Pancreas (tissue), 10 donors: ENCODE measurements at regions not wholly inside any gene's neighbourhood (a gene's known extent, or its start where the extent isn't known, plus 50 kb on each side); places are given as distances from the start of the nearest gene placed in this dataset.

Source experiments
- ATAC-seq, 4 donors: fragments of 200-7000 bp; cut with Tn5 transposase; one replicate each; pipeline versions ENCODE4 v1.8.0 to v1.9.1; 2020; ENCODE audit warnings: mild to moderate bottlenecking in 4 of 4, moderate library complexity in 4 of 4
- DNase-seq, 6 donors: peaks; one replicate each; pipeline ENCODE4 v3.0.0-alpha.2; 2020
- FAIRE-seq: peaks from 2 replicates; lab custom pipeline; 2012; peaks lifted over from hg19 to GRCh38; lab: Jason Lieb, UNC
- H3K27ac ChIP-seq, 4 donors: fragments of 200-600 bp; sonication (generic); 1 replicate in 3 of 4; 2 replicates in 1 of 4; pipeline versions ENCODE4 v1.5.0 to v1.8.0; 2020
- H3K27me3 ChIP-seq, 4 donors: fragments of 200-600 bp; one replicate each; pipeline ENCODE4 v1.8.0; 2021
- H3K36me3 ChIP-seq, 3 donors: fragments of 200-600 bp; sonication (generic) in 1 of 3; one replicate each; pipeline versions ENCODE4 v1.5.0 to v1.8.0; 2020 to 2021
- H3K4me1 ChIP-seq, 3 donors: fragments of 200-600 bp; one replicate each; pipeline ENCODE4 v1.8.0; 2021
- H3K4me3 ChIP-seq, 4 donors: fragments of 200-600 bp; sonication (generic) in 2 of 4; one replicate each; pipeline versions ENCODE4 v1.5.0 to v1.8.0; 2020 to 2021
- H3K9me3 ChIP-seq, 4 donors: fragments of 200-600 bp; one replicate each; pipeline ENCODE4 v1.8.0; 2021
- WGBS, 2 donors: extraction: QIAGEN DNeasy Blood & Tissue Kit; methylation state at CpG; one replicate each; pipeline ENCODE4 v1.1.7; 2013; 5-methylcytosine and 5-hydroxymethylcytosine counted together
- intact Hi-C, 3 donors: fragments of 100-400 bp; cut with DNase I; formaldehyde crosslinking; loops; one replicate each; pipeline versions ENCODE4 v1.11.1 to v1.14.2; 2022
- TF ChIP-seq, protein P1 (sequence below), 4 donors: fragments of 200-600 bp; sonication (generic) in 3 of 4; IDR thresholded peaks; one replicate each; pipeline versions ENCODE4 v1.5.0 to v1.8.0; 2021; ENCODE audit warnings: antibody characterized with exemption in 4 of 4
- donor health status: healthy with polysubstance abuse.
- donor health status: DM: no; HTN: no; CAD: no; lungs with moderate emphysema.
- donor health status: DM: no; HTN: no; CAD: no.
- donor health status: control.
- donor health status: control.
- donor health status: Bipolar disorder and iron deficiency.
- donor health status: DM: yes; HTN: yes; CAD: no.
- donor health status: DM: no; HTN: no; CAD: no.
- donor health status: DM: no; HTN: no; CAD: no.
- donor health status: DM: yes; HTN: yes; CAD: no.

- DNase-seq = no peak
- no peaks in the 10 kb centered on the region for H3K4me1 ChIP-seq
- H3K36me3 ChIP-seq = no peaks in the 10 kb centered on the region
- WGBS, 2 donors = 22 to 26% methylated on average over 5 of the region's 5 CpGs
- no peak for FAIRE-seq
- no peaks in the 10 kb centered on the region for H3K9me3 ChIP-seq
- ATAC-seq = no peak
- H3K27me3 ChIP-seq = no peaks in the 10 kb centered on the region
- TF ChIP-seq, protein P1, sequence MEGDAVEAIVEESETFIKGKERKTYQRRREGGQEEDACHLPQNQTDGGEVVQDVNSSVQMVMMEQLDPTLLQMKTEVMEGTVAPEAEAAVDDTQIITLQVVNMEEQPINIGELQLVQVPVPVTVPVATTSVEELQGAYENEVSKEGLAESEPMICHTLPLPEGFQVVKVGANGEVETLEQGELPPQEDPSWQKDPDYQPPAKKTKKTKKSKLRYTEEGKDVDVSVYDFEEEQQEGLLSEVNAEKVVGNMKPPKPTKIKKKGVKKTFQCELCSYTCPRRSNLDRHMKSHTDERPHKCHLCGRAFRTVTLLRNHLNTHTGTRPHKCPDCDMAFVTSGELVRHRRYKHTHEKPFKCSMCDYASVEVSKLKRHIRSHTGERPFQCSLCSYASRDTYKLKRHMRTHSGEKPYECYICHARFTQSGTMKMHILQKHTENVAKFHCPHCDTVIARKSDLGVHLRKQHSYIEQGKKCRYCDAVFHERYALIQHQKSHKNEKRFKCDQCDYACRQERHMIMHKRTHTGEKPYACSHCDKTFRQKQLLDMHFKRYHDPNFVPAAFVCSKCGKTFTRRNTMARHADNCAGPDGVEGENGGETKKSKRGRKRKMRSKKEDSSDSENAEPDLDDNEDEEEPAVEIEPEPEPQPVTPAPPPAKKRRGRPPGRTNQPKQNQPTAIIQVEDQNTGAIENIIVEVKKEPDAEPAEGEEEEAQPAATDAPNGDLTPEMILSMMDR (IDR thresholded peaks at IDR 0.05) = no peak
- H3K4me3 ChIP-seq = no peak overlapping the region
- no peak overlapping the region for H3K27ac ChIP-seq
- intact Hi-C loops = no loop called here
These were observed 428.6 kb upstream of the FSHR start for GRCh38 chr2:49582946-49583345.

DNA sequence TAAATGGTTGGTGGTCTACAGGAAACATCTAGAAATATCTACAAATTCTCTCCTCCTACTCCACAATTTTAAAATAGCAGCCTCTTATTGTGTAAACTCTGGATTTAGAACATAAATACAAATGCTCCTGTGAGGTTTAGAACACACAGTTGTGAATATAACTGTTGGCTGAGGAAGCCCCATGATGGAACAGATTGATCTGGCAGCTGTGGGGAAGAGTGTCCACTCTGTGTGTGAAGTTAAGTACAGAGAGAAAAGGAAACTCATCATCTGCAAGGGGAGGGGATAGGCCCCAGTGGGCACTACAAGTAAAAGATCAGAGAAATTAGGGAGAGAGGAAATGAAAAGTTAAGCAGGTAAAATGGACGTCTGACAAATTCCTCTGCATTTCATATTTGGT is 422.7 kb upstream of the FSHR start:
- no peak for FAIRE-seq
- intact Hi-C loops = no loop called here
- Histone ChIP-seq H3K9me3 (no peaks in the 10 kb centered on the region), H3K4me3 (no peak overlapping the region), H3K27me3 (no peaks in the 10 kb centered on the region), H3K4me1 (no peaks in the 10 kb centered on the region), H3K27ac (no peak overlapping the region), H3K36me3 (no peaks in the 10 kb centered on the region)
- DNase-seq = no peak
- ATAC-seq = no peak
- TF ChIP-seq, protein P1 (IDR thresholded peaks at IDR 0.05) = no peak
- WGBS, 2 donors = 22 to 28% methylated on average over 1 of the region's 1 CpG

DNA sequence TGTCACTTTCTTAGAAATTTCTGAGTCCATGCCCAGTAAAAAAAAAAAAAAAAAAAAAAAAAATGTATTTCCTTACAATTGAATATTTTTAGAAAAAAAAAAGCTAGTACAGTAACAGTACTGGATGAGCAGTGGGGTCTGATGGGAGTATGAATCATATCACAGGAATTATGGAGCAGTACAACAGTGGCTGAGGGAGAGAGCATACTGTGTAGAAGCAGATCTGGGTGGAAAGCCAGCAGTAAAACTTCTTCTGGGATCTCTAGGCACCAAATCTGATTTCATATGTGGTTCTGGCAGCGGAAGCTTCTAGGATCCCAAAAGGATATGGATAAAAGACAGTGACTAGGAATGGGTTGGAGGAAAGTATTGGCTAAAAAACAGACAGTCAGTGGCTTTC is 414.9 kb upstream of the FSHR start:
- Histone ChIP-seq H3K27ac (no peak overlapping the region), H3K4me1 (no peaks in the 10 kb centered on the region), H3K9me3 (no peaks in the 10 kb centered on the region), H3K27me3 (no peaks in the 10 kb centered on the region), H3K36me3 (no peaks in the 10 kb centered on the region), H3K4me3 (no peak overlapping the region)
- intact Hi-C loops = no loop called here
- FAIRE-seq (no peak), DNase-seq (no peak), ATAC-seq (no peak)
- TF ChIP-seq, protein P1 (IDR thresholded peaks at IDR 0.05) = no peak
- 64 to 77% methylated on average over 1 of the region's 1 CpG for WGBS, 2 donors

DNA sequence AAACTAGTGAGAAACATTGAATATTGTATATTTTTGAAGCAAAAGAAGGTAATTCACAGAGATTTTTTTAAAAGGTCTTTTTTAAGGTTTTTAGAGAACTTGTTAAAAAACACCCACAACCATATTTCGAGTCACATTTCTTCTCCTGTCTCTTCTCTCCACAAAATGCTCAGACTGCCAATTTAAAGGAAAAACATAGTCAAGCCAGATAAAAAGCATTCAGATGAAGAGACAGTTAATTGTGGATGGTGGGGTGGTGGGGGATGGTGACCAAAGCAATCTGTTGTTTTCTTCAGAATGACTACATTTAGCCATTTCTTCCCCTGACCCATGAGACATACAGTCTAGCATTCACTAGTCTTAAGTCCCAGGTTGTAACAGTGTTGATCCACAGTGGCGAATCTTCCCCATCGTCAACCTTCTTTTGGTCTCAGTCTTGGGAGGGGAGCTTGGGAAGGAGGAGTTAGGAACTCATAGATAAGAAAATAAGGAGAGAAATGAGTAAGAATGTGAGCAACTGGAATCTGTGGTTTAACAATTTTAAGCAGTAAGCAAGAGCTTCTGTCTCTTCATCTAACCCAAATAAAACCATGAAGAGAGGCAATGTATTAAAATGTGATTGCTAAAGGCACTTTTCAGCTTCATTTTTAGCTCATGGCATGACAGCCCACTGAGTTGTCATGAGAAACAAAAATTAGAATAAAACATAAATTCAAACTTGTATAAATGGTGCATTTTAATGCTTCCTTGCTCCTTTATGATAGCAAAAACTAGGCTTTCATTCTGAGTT is 413.7 kb upstream of the FSHR start:
- TF ChIP-seq, protein P1 (IDR thresholded peaks at IDR 0.05) = no peak
- WGBS, 2 donors = 55 to 68% methylated on average over 3 of the region's 3 CpGs
- H3K27me3 ChIP-seq = no peaks in the 10 kb centered on the region
- H3K36me3 ChIP-seq = no peaks in the 10 kb centered on the region
- DNase-seq = no peak
- ATAC-seq = no peak
- no peak overlapping the region for H3K27ac ChIP-seq
- H3K4me3 ChIP-seq = no peak overlapping the region
- FAIRE-seq = no peak
- H3K4me1 ChIP-seq = no peaks in the 10 kb centered on the region
- intact Hi-C loops = no loop called here
- no peaks in the 10 kb centered on the region for H3K9me3 ChIP-seq

GRCh38 chr2:49567021-49567420 is 412.7 kb upstream of the FSHR start:
- no peak for ATAC-seq
- no peak for FAIRE-seq
- H3K36me3 ChIP-seq = no peaks in the 10 kb centered on the region
- H3K4me1 ChIP-seq = no peaks in the 10 kb centered on the region
- no peak overlapping the region for H3K27ac ChIP-seq
- intact Hi-C loops = no loop called here
- TF ChIP-seq, protein P1 (IDR thresholded peaks at IDR 0.05) = no peak
- H3K27me3 ChIP-seq = no peaks in the 10 kb centered on the region
- DNase-seq = no peak
- 19 to 52% methylated on average over 1 of the region's 1 CpG for WGBS, 2 donors
- no peaks in the 10 kb centered on the region for H3K9me3 ChIP-seq
- H3K4me3 ChIP-seq = no peak overlapping the region
